H9 (cell line): ENCODE measurements at regions not wholly inside any gene's neighbourhood (a gene's known extent, or its start where the extent isn't known, plus 50 kb on each side); places are given as distances from the start of the nearest gene placed in this dataset.

ENCODE experiments used
- DNase-seq: peaks from one replicate; pipeline ENCODE4 v3.0.0-alpha.2; 2017
- H2AFZ ChIP-seq: one replicate; pipeline ENCODE4 v1.6.1; 2013; ENCODE audit warnings: mild to moderate bottlenecking, low read length, control low read depth, moderate library complexity
- H2AK5ac ChIP-seq: 2 replicates; pipeline ENCODE4 v1.6.1; 2013; ENCODE audit warnings: low read length, control low read depth, mixed read lengths; ENCODE audit not compliant: insufficient read length
- H2BK120ac ChIP-seq: one replicate; pipeline ENCODE4 v1.6.1; 2013; ENCODE audit warnings: low read depth, mild to moderate bottlenecking, low read length, control low read depth, inconsistent platforms; ENCODE audit not compliant: poor library complexity, severe bottlenecking
- H2BK12ac ChIP-seq: 2 replicates; pipeline ENCODE4 v1.6.1; 2013; ENCODE audit warnings: low read length, control low read depth, mixed read lengths, low read depth; ENCODE audit not compliant: insufficient read length
- H2BK15ac ChIP-seq: 2 replicates; pipeline ENCODE4 v1.6.1; 2013; ENCODE audit warnings: low read depth, low read length, control low read depth
- H2BK20ac ChIP-seq: one replicate; pipeline ENCODE4 v1.6.1; 2013; ENCODE audit warnings: low read depth, mild to moderate bottlenecking, low read length, control low read depth, inconsistent platforms; ENCODE audit not compliant: poor library complexity, severe bottlenecking
- H2BK5ac ChIP-seq: 2 replicates; pipeline ENCODE4 v1.6.1; 2013; ENCODE audit warnings: low read length, control low read depth, mixed read lengths; ENCODE audit not compliant: insufficient read length
- H3K14ac ChIP-seq: 2 replicates; pipeline ENCODE4 v1.6.1; 2013; ENCODE audit warnings: low read length, control low read depth; ENCODE audit not compliant: insufficient read depth
- H3K18ac ChIP-seq: 2 replicates; pipeline ENCODE4 v1.6.1; 2013; ENCODE audit warnings: low read depth, mild to moderate bottlenecking, mixed read lengths, low read length, control low read depth; ENCODE audit not compliant: insufficient read length
- H3K23ac ChIP-seq: 2 replicates; pipeline ENCODE4 v1.6.1; 2013; ENCODE audit warnings: low read length, control low read depth, mixed read lengths, low read depth; ENCODE audit not compliant: insufficient read length
- H3K23me2 ChIP-seq: 2 replicates; pipeline ENCODE4 v1.6.1; 2013; ENCODE audit warnings: low read depth, mild to moderate bottlenecking, mixed read lengths, low read length, control low read depth; ENCODE audit not compliant: insufficient read length, poor library complexity, severe bottlenecking
- H3K27ac ChIP-seq: 2 replicates; pipeline ENCODE4 v1.5.1; 2013; ENCODE audit warnings: low read length, control low read depth, mixed read lengths, low read depth; ENCODE audit not compliant: insufficient read length
- H3K27me3 ChIP-seq: 2 replicates; pipeline ENCODE4 v1.6.1; 2013; ENCODE audit warnings: low read length, control low read depth, inconsistent platforms; ENCODE audit not compliant: insufficient read depth
- H3K4ac ChIP-seq: 2 replicates; pipeline ENCODE4 v1.6.1; 2013; ENCODE audit warnings: low read depth, mild to moderate bottlenecking, control low read depth, inconsistent platforms, low read length, moderate library complexity
- H3K4me1 ChIP-seq: 2 replicates; pipeline ENCODE4 v1.6.1; 2013; ENCODE audit warnings: low read length, control low read depth, inconsistent platforms; ENCODE audit not compliant: insufficient read depth
- H3K4me2 ChIP-seq: 2 replicates; pipeline ENCODE4 v1.6.1; 2013; ENCODE audit warnings: low read length, control low read depth, mixed read lengths; ENCODE audit not compliant: insufficient read length, insufficient read depth
- H3K56ac ChIP-seq: 2 replicates; pipeline ENCODE4 v1.6.1; 2013; ENCODE audit warnings: low read depth, mild to moderate bottlenecking, mixed read lengths, low read length, control low read depth; ENCODE audit not compliant: insufficient read length
- H3K79me1 ChIP-seq: 2 replicates; pipeline ENCODE4 v1.6.1; 2013; ENCODE audit warnings: low read depth, mild to moderate bottlenecking, moderate library complexity, low read length, control low read depth, inconsistent platforms; ENCODE audit not compliant: insufficient read depth, poor library complexity, severe bottlenecking
- H3K79me2 ChIP-seq: 2 replicates; pipeline ENCODE4 v1.6.1; 2013; ENCODE audit warnings: low read length, control low read depth, inconsistent platforms; ENCODE audit not compliant: insufficient read depth
- H3K9ac ChIP-seq: 2 replicates; pipeline ENCODE4 v1.6.1; 2013; ENCODE audit warnings: low read length, control low read depth, mixed read lengths; ENCODE audit not compliant: insufficient read length; ENCODE audit errors: extremely low read depth
- H3K9me3 ChIP-seq: one replicate; pipeline ENCODE4 v1.6.1; 2013; ENCODE audit warnings: low read depth, low read length, inconsistent platforms; ENCODE audit not compliant: control insufficient read depth
- H3T11ph ChIP-seq: one replicate; pipeline ENCODE4 v1.6.1; 2013; ENCODE audit warnings: mild to moderate bottlenecking, low read length, control low read depth, inconsistent platforms
- H4K20me1 ChIP-seq: one replicate; pipeline ENCODE4 v1.6.1; 2013; ENCODE audit not compliant: control insufficient read depth, insufficient read length, insufficient read depth
- H4K5ac ChIP-seq: 2 replicates; pipeline ENCODE4 v1.6.1; 2013; ENCODE audit warnings: low read depth, mild to moderate bottlenecking, mixed read lengths, low read length, control low read depth; ENCODE audit not compliant: insufficient read length
- H4K8ac ChIP-seq: replicated peaks from 2 replicates; pipeline ENCODE4 v1.6.1; 2013; ENCODE audit warnings: low read length, control low read depth, mixed read lengths, low read depth; ENCODE audit not compliant: insufficient read length
- H4K91ac ChIP-seq: 2 replicates; pipeline ENCODE4 v1.6.1; 2013; ENCODE audit warnings: low read depth, mild to moderate bottlenecking, moderate library complexity, mixed read lengths, low read length, control low read depth; ENCODE audit not compliant: insufficient read length
- H3K27ac Mint-ChIP-seq, 3 experiments: 2 replicates in 2 of 3; 3 replicates in 1 of 3; pipeline ENCODE4 v1.8.0; 2020 to 2021; ENCODE audit warnings: mixed read lengths in 3 of 3, mild to moderate bottlenecking in 1 of 3, moderate library complexity in 1 of 3
- H3K27me3 Mint-ChIP-seq: 2 replicates; pipeline ENCODE4 v1.8.0; 2021; ENCODE audit warnings: low read depth, mild to moderate bottlenecking, moderate library complexity, mixed read lengths
- H3K36me3 Mint-ChIP-seq, 3 experiments: 2 replicates in 2 of 3; 3 replicates in 1 of 3; pipeline ENCODE4 v1.8.0; 2020 to 2021; ENCODE audit warnings: low read depth in 3 of 3, mixed read lengths in 3 of 3; ENCODE audit not compliant: insufficient read depth in 1 of 3
- H3K4me1 Mint-ChIP-seq, 2 experiments: 2 replicates each; pipeline ENCODE4 v1.8.0; 2020; ENCODE audit warnings: mixed read lengths in 2 of 2
- H3K4me3 Mint-ChIP-seq, 2 experiments: 2 replicates in 1 of 2; 3 replicates in 1 of 2; pipeline ENCODE4 v1.8.0; 2020 to 2021; ENCODE audit warnings: mild to moderate bottlenecking in 2 of 2, mixed read lengths in 2 of 2, moderate library complexity in 1 of 2
- H3K9me3 Mint-ChIP-seq, 2 experiments: 2 replicates in 1 of 2; 3 replicates in 1 of 2; pipeline ENCODE4 v1.8.0; 2020; ENCODE audit warnings: mild to moderate bottlenecking in 2 of 2, mixed read lengths in 2 of 2, moderate library complexity in 1 of 2
- CTCF ChIP-seq: fragments of 200-600 bp; sonication (generic); conservative IDR thresholded peaks from 3 replicates; pipeline ENCODE4 v1.8.0; 2021; ENCODE audit warnings: antibody characterized with exemption, mild to moderate bottlenecking
- WGBS: extraction: QIAGEN DNeasy Blood & Tissue Kit; methylation state at CpG from one replicate; pipeline ENCODE4 v1.1.7; 2013; ENCODE audit warnings: missing lambda C conversion rate, low lambda C conversion rate, mixed read lengths; ENCODE audit not compliant: insufficient read length; ENCODE audit errors: extremely low coverage; 5-methylcytosine and 5-hydroxymethylcytosine counted together

GRCh38 chr3:116848248-116848829 is 138.8 kb downstream of the TUSC7 start:
- no peaks in the 10 kb centered on the region for H3K79me1 ChIP-seq
- no peak overlapping the region for H3K14ac ChIP-seq
- peaks cover 10% of the 10 kb centered on the region for H3K4me1 ChIP-seq
- no peaks in the 10 kb centered on the region for H3K27me3 ChIP-seq
- H3T11ph ChIP-seq, result no peak overlapping the region
- no peak overlapping the region for H2BK15ac ChIP-seq
- H2BK120ac ChIP-seq, result no peak overlapping the region
- H3K79me2 ChIP-seq, result no peaks in the 10 kb centered on the region
- peaks cover 59 to 61% of the 10 kb centered on the region in 2 experiments for H3K4me1 Mint-ChIP-seq
- no peaks in the 10 kb centered on the region for H4K20me1 ChIP-seq
- no peak overlapping the region for H3K9ac ChIP-seq
- H3K4me2 ChIP-seq, result peak overlapping the region; percentile 32
- no peak overlapping the region for H3K56ac ChIP-seq
- no peak overlapping the region for H3K4me3 Mint-ChIP-seq
- peaks cover 11 to 26% (median 19%) of the 10 kb centered on the region in 3 experiments for H3K36me3 Mint-ChIP-seq
- no peak overlapping the region for H3K23ac ChIP-seq
- no peak overlapping the region for H4K5ac ChIP-seq
- peak overlapping the region; percentile 49 to 94 (median 83); a peak in 5 of 7 replicates for H3K27ac Mint-ChIP-seq
- peak overlapping the region; percentile 48 for H3K27ac ChIP-seq
- H3K18ac ChIP-seq, result no peak overlapping the region
- H3K4ac ChIP-seq, result no peak overlapping the region
- H2BK5ac ChIP-seq, result no peak overlapping the region
- no peak overlapping the region for H4K8ac ChIP-seq
- no peaks in the 10 kb centered on the region for H3K9me3 ChIP-seq
- TF ChIP-seq CTCF, result no peak
- H2BK12ac ChIP-seq, result no peak overlapping the region
- H3K27me3 Mint-ChIP-seq, result no peaks in the 10 kb centered on the region
- DNase-seq, result no peak
- H2AK5ac ChIP-seq, result no peak overlapping the region
- no peak overlapping the region for H4K91ac ChIP-seq
- no peaks in the 10 kb centered on the region for H3K23me2 ChIP-seq
- no peak overlapping the region for H2BK20ac ChIP-seq
- peaks cover 16 to 20% of the 10 kb centered on the region in 2 experiments for H3K9me3 Mint-ChIP-seq
- WGBS, result no CpG with 5 or more reads among the region's 3 CpGs
- H2AFZ ChIP-seq, result no peak overlapping the region
